ENCODE measurements at regions not wholly inside any gene's neighbourhood (a gene's known extent, or its start where the extent isn't known, plus 50 kb on each side); places are given as distances from the start of the nearest gene placed in this dataset.

GRCh38 chr18:10042492-10042891 is 128.7 kb downstream of the VAPA start:
- TF ChIP-seq CTCF (IDR thresholded peaks at IDR 0.05; ENCODE audit: low read length) (no peak), EZH2 (optimal IDR thresholded peaks at IDR 0.05; ENCODE audit: low read depth, low read length) (no peak)

All from MM.1S (cell line).